ENCODE measurements at regions not wholly inside any gene's neighbourhood (a gene's known extent, or its start where the extent isn't known, plus 50 kb on each side); places are given as distances from the start of the nearest gene placed in this dataset.

- no peak for DNase-seq
These were observed 581.4 kb downstream of the USP25 start for GRCh38 chr21:16311229-16311628.

GRCh38 chr21:16312321-16312720 lies 582.5 kb downstream of the USP25 start:
- DNase-seq, result no peak

- DNase-seq, result no peak
These were observed 585.4 kb downstream of the USP25 start for GRCh38 chr21:16315223-16315622.

- DNase-seq, result no peak
These were observed 589.0 kb downstream of the USP25 start for GRCh38 chr21:16318651-16319300.

- DNase-seq, result no peak
These were observed 590.3 kb downstream of the USP25 start for GRCh38 chr21:16320110-16320509.

- DNase-seq, result no peak
These were observed 592.7 kb downstream of the USP25 start for GRCh38 chr21:16322454-16322853.

- DNase-seq, result no peak
These were observed 593.8 kb downstream of the USP25 start for GRCh38 chr21:16323596-16323995.

GRCh38 chr21:16324630-16325029 lies 594.8 kb downstream of the USP25 start:
- no peak for DNase-seq

- DNase-seq, result no peak
These were observed 600.5 kb downstream of the USP25 start for GRCh38 chr21:16330082-16330907.

- no peak for DNase-seq
These were observed 601.1 kb downstream of the USP25 start for GRCh38 chr21:16330908-16331268.

GRCh38 chr21:16337266-16337665 lies 607.5 kb downstream of the USP25 start:
- DNase-seq, result no peak

- DNase-seq, result no peak
These were observed 613.1 kb downstream of the USP25 start for GRCh38 chr21:16342932-16343331.

GRCh38 chr21:16343776-16344175 lies 614.0 kb downstream of the USP25 start:
- no peak for DNase-seq

GRCh38 chr21:16345757-16346156 lies 616.0 kb downstream of the USP25 start:
- no peak for DNase-seq

- no peak for DNase-seq
These were observed 617.4 kb downstream of the USP25 start for GRCh38 chr21:16347223-16347622.

GRCh38 chr21:16353764-16354163 lies 624.0 kb downstream of the USP25 start:
- DNase-seq, result no peak

- DNase-seq, result no peak
These were observed 628.2 kb downstream of the USP25 start for GRCh38 chr21:16357994-16358393.

GRCh38 chr21:16358784-16359183 lies 629.0 kb downstream of the USP25 start:
- DNase-seq, result no peak

- DNase-seq, result no peak
These were observed 633.3 kb downstream of the USP25 start for GRCh38 chr21:16363100-16363499.

- DNase-seq, result no peak
These were observed 633.7 kb downstream of the USP25 start for GRCh38 chr21:16363518-16363917.

- no peak for DNase-seq
These were observed 636.4 kb downstream of the USP25 start for GRCh38 chr21:16366207-16366606.

- no peak for DNase-seq
These were observed 637.3 kb downstream of the USP25 start for GRCh38 chr21:16367079-16367478.

GRCh38 chr21:16370186-16370585 lies 640.4 kb downstream of the USP25 start:
- no peak for DNase-seq

GRCh38 chr21:16372586-16372985 lies 642.8 kb downstream of the USP25 start:
- no peak for DNase-seq

GRCh38 chr21:16376673-16377072 lies 646.9 kb downstream of the USP25 start:
- no peak for DNase-seq

Data from activated T-cell treated with anti-CD3 and anti-CD28 coated beads, Interleukin-2, amount 50 U/mL, for 48 hours (primary cell).